IMR-90 (cell line): ENCODE measurements at regions not wholly inside any gene's neighbourhood (a gene's known extent, or its start where the extent isn't known, plus 50 kb on each side); places are given as distances from the start of the nearest gene placed in this dataset.

Source experiments
- ATAC-seq: fragments of 200-7000 bp; cut with Tn5 transposase; 2 replicates; pipeline ENCODE4 v1.9.1; 2020; ENCODE audit warnings: low read depth, mild to moderate bottlenecking, moderate library complexity
- BruUV-seq: library from RNA; stranded (reverse); fragments of 400-500 nt; replicated peaks from 2 replicates; lab custom pipeline; 2021; lab: Mats Ljungman, UMichigan
- CTCF ChIA-PET: fragments of 300-600 bp; formaldehyde crosslinking; extraction: SDS; loops from one replicate; lab custom pipeline; 2021; ENCODE audit warnings: antibody characterized with exemption; lab: Yijun Ruan, JAX
- POLR2A ChIA-PET: fragments of 300-600 bp; sonication (Branson Sonifier 250); formaldehyde crosslinking; loops from one replicate; lab custom pipeline; 2022; ENCODE audit warnings: antibody characterized with exemption; ENCODE audit not compliant: unreplicated experiment; lab: Charles Lee
- DNase-seq: peaks from one replicate; pipeline ENCODE4 v3.0.0; 2013
- H2AFZ ChIP-seq: replicated peaks from 2 replicates; pipeline ENCODE3; 2013; ENCODE audit warnings: low read length, mild to moderate bottlenecking; ENCODE audit not compliant: poor library complexity
- H2AK5ac ChIP-seq: 2 replicates; pipeline ENCODE4 v1.6.1; 2013; ENCODE audit warnings: low read depth, low read length, inconsistent platforms
- H2AK9ac ChIP-seq: replicated peaks from 2 replicates; pipeline ENCODE3; 2013; ENCODE audit warnings: mild to moderate bottlenecking, low read depth, low read length, moderate library complexity; ENCODE audit not compliant: poor library complexity
- H2BK120ac ChIP-seq: 2 replicates; pipeline ENCODE4 v1.6.1; 2013; ENCODE audit warnings: low read depth, low read length, inconsistent platforms
- H2BK15ac ChIP-seq: 3 replicates; pipeline ENCODE4 v1.6.1; 2013; ENCODE audit warnings: low read depth, low read length, inconsistent platforms
- H2BK20ac ChIP-seq: 2 replicates; pipeline ENCODE4 v1.6.1; 2013; ENCODE audit warnings: low read depth, mild to moderate bottlenecking, inconsistent platforms, low read length, moderate library complexity
- H2BK5ac ChIP-seq: 2 replicates; pipeline ENCODE4 v1.6.1; 2013; ENCODE audit warnings: mild to moderate bottlenecking, low read depth, low read length, inconsistent platforms; ENCODE audit not compliant: poor library complexity, severe bottlenecking
- H3K14ac ChIP-seq: replicated peaks from 2 replicates; pipeline ENCODE4 v1.6.1; 2013; ENCODE audit warnings: low read depth, low read length, inconsistent platforms
- H3K18ac ChIP-seq: 2 replicates; pipeline ENCODE4 v1.6.1; 2013; ENCODE audit warnings: low read depth, low read length, control low read depth
- H3K23ac ChIP-seq: 2 replicates; pipeline ENCODE4 v1.6.1; 2013; ENCODE audit warnings: low read depth, low read length, inconsistent platforms
- H3K27ac ChIP-seq: 2 replicates; pipeline ENCODE4 v1.5.1; 2013; ENCODE audit warnings: mild to moderate bottlenecking, control low read depth, low read length; ENCODE audit not compliant: insufficient read depth
- H3K27me3 ChIP-seq: 2 replicates; pipeline ENCODE4 v1.6.1; 2013; ENCODE audit warnings: low read length; ENCODE audit not compliant: control insufficient read depth, insufficient read depth
- H3K36me3 ChIP-seq: 2 replicates; pipeline ENCODE4 v1.6.1; 2013; ENCODE audit warnings: low read length, mixed read lengths; ENCODE audit not compliant: control insufficient read depth, insufficient read depth
- H3K4ac ChIP-seq: 2 replicates; pipeline ENCODE4 v1.6.1; 2013; ENCODE audit warnings: low read depth, low read length, inconsistent platforms
- H3K4me1 ChIP-seq: 2 replicates; pipeline ENCODE4 v1.6.1; 2013; ENCODE audit warnings: low read length, mixed read lengths; ENCODE audit not compliant: control insufficient read depth, insufficient read depth
- H3K4me2 ChIP-seq: 2 replicates; pipeline ENCODE4 v1.6.1; 2013; ENCODE audit warnings: low read depth, mild to moderate bottlenecking, control low read depth, low read length, moderate library complexity
- H3K4me3 ChIP-seq: 2 replicates; pipeline ENCODE4 v1.5.1; 2013; ENCODE audit warnings: low read depth, mild to moderate bottlenecking, control low read depth, low read length, moderate library complexity; ENCODE audit not compliant: insufficient read depth
- H3K56ac ChIP-seq: 2 replicates; pipeline ENCODE4 v1.6.1; 2013; ENCODE audit warnings: low read length, inconsistent platforms; ENCODE audit not compliant: insufficient read depth; ENCODE audit errors: extremely low read depth
- H3K79me1 ChIP-seq, 2 experiments: 2 replicates each; pipeline ENCODE4 v1.6.1; 2013; ENCODE audit warnings: low read length in 2 of 2, inconsistent platforms in 1 of 2, low read depth in 1 of 2
- H3K9ac ChIP-seq: 2 replicates; pipeline ENCODE4 v1.6.1; 2013; ENCODE audit warnings: low read depth, low read length, control low read depth
- H3K9me1 ChIP-seq: 2 replicates; pipeline ENCODE4 v1.6.1; 2013; ENCODE audit warnings: low read length, inconsistent platforms; ENCODE audit not compliant: insufficient read depth
- H3K9me3 ChIP-seq: 2 replicates; pipeline ENCODE4 v1.6.1; 2013; ENCODE audit warnings: low read length; ENCODE audit not compliant: control insufficient read depth, insufficient read depth
- H4K20me1 ChIP-seq: 2 replicates; pipeline ENCODE4 v1.6.1; 2013; ENCODE audit warnings: low read length, inconsistent platforms; ENCODE audit not compliant: insufficient read depth
- H4K5ac ChIP-seq: 2 replicates; pipeline ENCODE4 v1.6.1; 2013; ENCODE audit warnings: mild to moderate bottlenecking, low read depth, low read length, control low read depth
- H4K8ac ChIP-seq, 2 experiments: 2 replicates each; pipeline ENCODE4 v1.6.1; 2013; ENCODE audit warnings: low read depth in 2 of 2, low read length in 2 of 2, control low read depth in 1 of 2, inconsistent platforms in 1 of 2
- H4K91ac ChIP-seq: 2 replicates; pipeline ENCODE4 v1.6.1; 2013; ENCODE audit warnings: low read depth, low read length, inconsistent platforms; ENCODE audit not compliant: insufficient read depth
- CEBPB ChIP-seq: IDR thresholded peaks from 2 replicates; pipeline ENCODE4 v1.6.1; 2012; ENCODE audit warnings: low read depth, low read length, improper control_type of control experiment
- CTCF ChIP-seq: conservative IDR thresholded peaks from 2 replicates; pipeline ENCODE4 v1.5.1; 2012; ENCODE audit warnings: mild to moderate bottlenecking, low read depth, low read length, improper control_type of control experiment
- MAZ ChIP-seq: IDR thresholded peaks from 2 replicates; pipeline ENCODE4 v1.6.1; 2012; ENCODE audit warnings: low read depth, mild to moderate bottlenecking, low read length, improper control_type of control experiment, moderate library complexity, borderline replicate concordance
- RAD21 ChIP-seq: IDR thresholded peaks from 2 replicates; pipeline ENCODE4 v1.6.1; 2012; ENCODE audit warnings: low read length, improper control_type of control experiment
- SMC3 ChIP-seq: fragments of 150-350 bp; IDR thresholded peaks from 2 replicates; pipeline ENCODE4 v1.6.1; 2016; ENCODE audit warnings: low read depth, mild to moderate bottlenecking, antibody characterized with exemption, low read length, moderate library complexity
- USF2 ChIP-seq: fragments of 150-350 bp; IDR thresholded peaks from 2 replicates; pipeline ENCODE4 v1.6.1; 2017; ENCODE audit warnings: mild to moderate bottlenecking, antibody characterized with exemption, low read length, low read depth
- WGBS, 2 experiments: methylation state at CpG; one replicate each; pipeline versions ENCODE4 v1.1.5 to v1.1.7; 2013; ENCODE audit warnings: missing lambda C conversion rate in 2 of 2; ENCODE audit not compliant: insufficient read length in 1 of 2; ENCODE audit errors: extremely low coverage in 2 of 2; 5-methylcytosine and 5-hydroxymethylcytosine counted together
- dilution Hi-C: fragments of 300-500 bp; cut with HindIII; formaldehyde crosslinking; loops from one replicate; pipeline ENCODE4 v1.14.3; 2018; ENCODE audit warnings: low sequenced_read_pairs; ENCODE audit not compliant: unreplicated experiment
- in situ Hi-C: fragments of 300-500 bp; cut with MboI; formaldehyde crosslinking; loops from 3 replicates; pipeline ENCODE4 v1.14.3; 2019; ENCODE audit warnings: low sequenced_read_pairs, inconsistent platforms, mixed read lengths
- intact Hi-C: fragments of 100-400 bp; cut with micrococcal nuclease; formaldehyde crosslinking; loops from 2 replicates; pipeline ENCODE4 v1.10.0; 2022

- H3K14ac ChIP-seq = no peak overlapping the region
- no peak overlapping the region for H2BK15ac ChIP-seq
- no peak for DNase-seq
- dilution Hi-C loops = no loop called here
- H3K4me2 ChIP-seq = no peak overlapping the region
- no peak overlapping the region for H2AFZ ChIP-seq
- H3K27me3 ChIP-seq = no peaks in the 10 kb centered on the region
- no peaks in the 10 kb centered on the region for H3K9me3 ChIP-seq
- no peak overlapping the region for H4K5ac ChIP-seq
- intact Hi-C loops = no loop called here
- H3K79me1 ChIP-seq = no peaks in the 10 kb centered on the region
- ATAC-seq = no peak
- no peak overlapping the region for H3K18ac ChIP-seq
- no peaks in the 10 kb centered on the region for H3K4me1 ChIP-seq
- H3K56ac ChIP-seq = no peak overlapping the region
- H2BK120ac ChIP-seq = no peak overlapping the region
- H2BK20ac ChIP-seq = no peak overlapping the region
- H2BK5ac ChIP-seq = no peak overlapping the region
- no peak overlapping the region for H3K23ac ChIP-seq
- BruUV-seq = no TSS peak
- WGBS, 2 experiments = 42% methylated on average over 6 of the region's 6 CpGs; no CpG with 5 or more reads in 1 of the 2 experiments
- POLR2A ChIA-PET = no interaction called here
- H3K4me3 ChIP-seq = no peak overlapping the region
- CTCF ChIA-PET = no interaction called here
- H4K91ac ChIP-seq = no peak overlapping the region
- H2AK9ac ChIP-seq = peak overlapping the region; percentile 3
- H2AK5ac ChIP-seq = no peak overlapping the region
- H3K27ac ChIP-seq = no peak overlapping the region
- in situ Hi-C loops = no loop called here
- H3K9ac ChIP-seq = no peak overlapping the region
- H4K8ac ChIP-seq = no peak overlapping the region
- H3K36me3 ChIP-seq = no peaks in the 10 kb centered on the region
- no peaks in the 10 kb centered on the region for H4K20me1 ChIP-seq
- no peaks in the 10 kb centered on the region for H3K9me1 ChIP-seq
- H3K4ac ChIP-seq = no peak overlapping the region
- TF ChIP-seq MAZ (no peak), RAD21 (no peak), CTCF (no peak), USF2 (no peak), CEBPB (no peak), SMC3 (no peak)
Measured at GRCh38 chr1:29906927-29907326, 670.6 kb downstream of the PTPRU start.
